Fibroblast of lung (primary cell): ENCODE measurements at regions not wholly inside any gene's neighbourhood (a gene's known extent, or its start where the extent isn't known, plus 50 kb on each side); places are given as distances from the start of the nearest gene placed in this dataset.

Experiments used
- EZH2 ChIP-seq: IDR thresholded peaks from 2 replicates; pipeline ENCODE4 v1.5.1; 2012; ENCODE audit warnings: low read length, control low read depth, mild to moderate bottlenecking; ENCODE audit errors: missing control alignments
- TF ChIP-seq, protein P1 (sequence below), 2 donors: IDR thresholded peaks in 1 of 2; conservative IDR thresholded peaks in 1 of 2; 1 replicate in 1 of 2; 2 replicates in 1 of 2; pipeline ENCODE4 v1.5.1; 2011 to 2012; ENCODE audit warnings: low read length in 2 of 2, control low read depth in 1 of 2, inconsistent platforms in 1 of 2, low read depth in 1 of 2, mild to moderate bottlenecking in 1 of 2

DNA sequence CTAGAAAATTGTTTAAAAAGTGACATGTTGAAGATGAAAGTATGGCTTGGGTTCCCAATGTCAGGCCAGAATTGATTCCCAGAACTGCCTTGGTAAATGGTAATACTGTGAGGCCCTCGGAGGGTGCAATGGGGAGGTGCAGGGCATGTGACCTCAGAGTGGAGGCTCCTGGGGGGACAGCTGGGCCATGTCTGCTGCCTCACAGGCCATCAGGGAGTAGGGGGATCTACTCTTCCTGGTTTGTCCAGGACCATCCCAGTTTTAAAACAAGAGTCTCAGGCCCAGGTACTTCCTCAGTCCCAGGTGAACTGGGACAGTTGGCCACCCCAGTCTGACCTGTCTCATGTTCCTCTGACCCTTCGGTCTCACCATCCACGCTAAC, 55.3 kb upstream of the SNX9 start:
- TF ChIP-seq, protein P1, sequence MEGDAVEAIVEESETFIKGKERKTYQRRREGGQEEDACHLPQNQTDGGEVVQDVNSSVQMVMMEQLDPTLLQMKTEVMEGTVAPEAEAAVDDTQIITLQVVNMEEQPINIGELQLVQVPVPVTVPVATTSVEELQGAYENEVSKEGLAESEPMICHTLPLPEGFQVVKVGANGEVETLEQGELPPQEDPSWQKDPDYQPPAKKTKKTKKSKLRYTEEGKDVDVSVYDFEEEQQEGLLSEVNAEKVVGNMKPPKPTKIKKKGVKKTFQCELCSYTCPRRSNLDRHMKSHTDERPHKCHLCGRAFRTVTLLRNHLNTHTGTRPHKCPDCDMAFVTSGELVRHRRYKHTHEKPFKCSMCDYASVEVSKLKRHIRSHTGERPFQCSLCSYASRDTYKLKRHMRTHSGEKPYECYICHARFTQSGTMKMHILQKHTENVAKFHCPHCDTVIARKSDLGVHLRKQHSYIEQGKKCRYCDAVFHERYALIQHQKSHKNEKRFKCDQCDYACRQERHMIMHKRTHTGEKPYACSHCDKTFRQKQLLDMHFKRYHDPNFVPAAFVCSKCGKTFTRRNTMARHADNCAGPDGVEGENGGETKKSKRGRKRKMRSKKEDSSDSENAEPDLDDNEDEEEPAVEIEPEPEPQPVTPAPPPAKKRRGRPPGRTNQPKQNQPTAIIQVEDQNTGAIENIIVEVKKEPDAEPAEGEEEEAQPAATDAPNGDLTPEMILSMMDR (conservative IDR thresholded peaks at IDR 0.05 in 1 of 2, IDR thresholded peaks at IDR 0.05 in 1 of 2; ENCODE audit: low read depth in 1 of 2, low read length in 2 of 2) = no peak
- no peak for TF ChIP-seq EZH2
